Left cardiac atrium (tissue), 4 donors: ENCODE measurements at regions not wholly inside any gene's neighbourhood (a gene's known extent, or its start where the extent isn't known, plus 50 kb on each side); places are given as distances from the start of the nearest gene placed in this dataset.

Experiments used
- ATAC-seq, 2 donors: fragments of 200-7000 bp; cut with Tn5 transposase; one replicate each; pipeline ENCODE4 v1.9.1; 2020; ENCODE audit warnings: mild to moderate bottlenecking in 2 of 2, moderate library complexity in 2 of 2
- DNase-seq: peaks from one replicate; pipeline ENCODE4 v3.0.0-alpha.2; 2020
- intact Hi-C, 2 donors: fragments of 100-400 bp; cut with DNase I; formaldehyde crosslinking; loops; one replicate each; pipeline versions ENCODE4 v1.14.1 to v1.15.1; 2022 to 2023
- donor health status: DM: no; HTN: yes; CAD: no.
- donor health status: DM: no; HTN: yes; CAD: no; lungs with severe emphysema.
- donor health status: DM: yes; HTN: yes; CAD: no.
- donor health status: Dilated cardiomyopathy.

DNA sequence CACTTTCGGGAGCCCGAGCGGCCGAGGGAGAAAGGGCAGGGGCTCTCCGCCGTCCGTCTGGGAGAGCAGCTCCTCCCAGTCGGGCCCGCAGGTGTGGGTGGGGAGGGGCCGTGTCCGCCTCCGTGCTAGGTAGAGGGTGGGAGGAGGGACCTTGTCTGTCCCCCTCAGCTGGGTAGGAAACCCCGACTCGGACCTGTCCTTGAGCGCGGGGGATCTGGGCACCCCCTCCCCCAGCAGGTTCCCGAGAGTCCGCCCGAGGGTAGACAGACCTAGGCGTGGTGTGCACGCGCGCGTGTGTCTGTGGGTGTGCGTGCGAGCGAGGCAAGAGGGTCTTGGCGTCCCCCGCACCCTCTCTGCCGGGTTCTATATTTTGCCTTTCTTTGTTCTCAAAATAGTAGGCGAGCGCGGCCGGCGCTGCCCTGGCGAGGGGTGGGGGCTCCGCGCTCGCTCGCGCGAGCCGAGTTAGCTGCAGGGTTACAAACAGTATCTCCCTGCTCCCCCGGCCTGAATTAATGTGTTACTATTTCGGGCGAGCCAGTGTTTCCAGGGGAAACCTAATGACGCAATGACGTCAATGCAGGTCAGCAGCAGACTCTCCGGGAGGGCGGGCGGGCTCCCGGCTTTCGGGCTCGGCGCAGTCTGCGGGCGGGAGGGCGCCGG, 73.9 kb upstream of the LEP start:
- intact Hi-C loops = no loop called here
- ATAC-seq = peak; percentile 59 to 65
- no peak for DNase-seq

DNA sequence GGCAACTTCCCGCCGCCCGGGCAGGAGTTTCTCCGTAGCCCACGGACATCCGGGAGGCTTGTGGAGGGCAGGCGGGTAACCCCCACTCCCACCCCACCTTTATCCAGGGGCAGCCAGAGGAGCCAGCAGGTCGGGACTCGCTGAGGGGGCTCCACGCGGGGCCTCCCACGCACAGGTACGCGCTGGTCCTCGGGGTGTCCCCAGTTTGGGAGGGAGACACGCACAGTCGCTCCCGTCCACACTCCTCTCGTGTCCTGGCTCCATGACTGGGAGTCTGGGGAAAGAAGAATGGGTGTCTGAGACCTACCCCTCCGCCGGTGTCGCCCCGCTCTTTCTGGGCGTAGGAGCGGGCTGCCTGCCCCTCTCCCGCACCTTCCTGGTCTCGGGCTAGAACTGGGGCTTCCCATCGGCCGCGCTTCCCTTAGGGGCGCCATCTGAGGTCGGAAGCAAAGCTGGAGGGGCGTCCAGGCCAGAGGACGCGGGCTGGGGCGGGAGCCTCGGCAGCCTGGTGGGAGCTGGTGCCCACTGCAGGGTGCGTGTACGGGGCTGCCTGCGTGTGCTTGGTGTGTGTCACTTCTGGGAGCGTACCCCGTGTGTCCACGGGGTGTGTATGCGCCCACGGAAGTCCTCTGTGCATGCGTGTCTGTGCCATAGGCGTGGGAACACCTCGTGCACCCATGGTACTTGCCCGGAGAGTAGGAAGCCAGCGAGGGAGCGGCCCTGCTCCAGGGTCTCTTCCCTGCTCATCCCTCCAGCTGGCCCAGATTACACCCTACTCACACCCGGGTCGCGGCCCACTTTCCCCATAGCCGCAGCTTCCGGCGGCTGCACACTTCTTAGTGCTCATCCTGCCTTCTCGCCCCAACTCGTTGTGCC, 73.0 kb upstream of the LEP start:
- ATAC-seq = peak in 1 of 2 donors; percentile 4
- DNase-seq = no peak
- intact Hi-C loops = no loop called here

DNA sequence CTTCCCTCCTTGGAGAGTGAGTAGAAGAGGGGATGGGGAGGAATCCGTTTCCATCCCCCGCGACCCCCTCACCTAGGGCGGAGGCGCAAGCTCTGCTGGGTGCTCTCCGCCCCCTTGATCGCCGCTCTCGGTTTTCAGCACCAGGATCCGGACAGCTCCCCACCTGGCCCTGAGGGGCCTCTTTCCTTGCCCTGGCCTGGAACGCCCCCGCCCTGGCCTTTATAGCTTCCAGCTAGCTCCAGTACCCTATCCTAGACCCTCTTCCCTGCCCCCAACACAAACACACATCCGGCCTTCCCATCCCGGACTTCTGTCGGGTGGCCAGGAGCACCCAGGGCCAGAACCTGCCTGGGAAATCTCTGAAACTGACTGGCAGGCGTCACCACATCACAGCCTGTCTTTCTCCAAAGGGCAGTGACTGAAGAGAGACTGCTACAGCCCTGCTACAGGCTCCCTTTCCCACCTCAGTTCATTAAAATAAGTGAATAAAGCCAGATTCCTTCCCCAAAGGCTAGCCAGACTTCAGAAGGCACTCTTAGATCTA, 72.3 kb upstream of the LEP start:
- peak; percentile 33 to 63 for ATAC-seq
- intact Hi-C loops = no loop called here
- peak; percentile 37 for DNase-seq

DNA sequence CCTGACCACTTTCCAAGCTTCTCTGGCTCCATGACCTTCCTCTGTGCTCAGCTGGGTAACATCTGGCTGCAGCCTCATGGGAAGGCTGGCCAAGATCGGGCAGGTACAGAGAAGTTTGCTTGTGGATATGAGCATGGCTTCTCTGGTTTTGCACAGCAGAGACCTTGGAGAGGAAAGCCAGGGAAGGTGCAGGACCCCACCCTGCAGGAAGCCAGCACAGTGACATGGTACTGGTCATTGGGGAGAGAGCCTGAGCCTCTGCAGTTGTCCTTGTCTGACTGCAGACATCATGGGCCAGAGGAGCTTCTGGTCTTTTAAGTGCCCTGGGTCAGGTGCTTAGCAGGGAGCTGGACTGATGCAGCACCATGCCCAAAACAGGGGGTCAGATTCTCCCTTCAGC, 70.6 kb upstream of the LEP start:
- ATAC-seq (no peak), DNase-seq (no peak)
- intact Hi-C loops = no loop called here

DNA sequence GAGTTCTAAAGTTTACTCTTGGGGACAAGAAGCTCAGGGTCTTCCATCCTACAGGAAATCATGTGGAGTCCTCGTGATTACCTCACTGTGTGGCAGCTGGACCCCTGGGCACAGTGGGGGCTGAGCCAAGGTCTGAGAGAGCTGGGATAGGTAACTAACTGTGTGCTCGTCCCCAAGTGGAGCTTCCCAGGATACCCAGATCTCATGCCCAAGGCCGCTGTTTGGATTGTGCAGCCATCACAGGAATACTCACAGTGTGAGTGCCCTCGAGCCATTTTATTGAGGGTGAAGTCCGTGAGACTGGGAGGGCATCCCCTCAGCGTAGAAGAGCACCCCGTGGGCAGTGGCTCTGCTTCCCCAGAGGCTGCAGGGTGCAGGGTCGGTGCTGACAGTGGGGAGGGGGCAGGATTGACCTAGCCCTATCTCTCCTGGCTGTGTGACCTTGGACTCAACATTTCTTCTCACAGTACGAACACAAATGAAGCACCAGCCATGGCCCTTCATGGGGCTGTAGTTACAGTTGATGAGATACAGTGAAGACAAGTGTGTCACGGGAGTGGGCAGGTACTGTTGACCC, 69.6 kb upstream of the LEP start:
- intact Hi-C loops = no loop called here
- no peak for DNase-seq
- ATAC-seq = no peak

DNA sequence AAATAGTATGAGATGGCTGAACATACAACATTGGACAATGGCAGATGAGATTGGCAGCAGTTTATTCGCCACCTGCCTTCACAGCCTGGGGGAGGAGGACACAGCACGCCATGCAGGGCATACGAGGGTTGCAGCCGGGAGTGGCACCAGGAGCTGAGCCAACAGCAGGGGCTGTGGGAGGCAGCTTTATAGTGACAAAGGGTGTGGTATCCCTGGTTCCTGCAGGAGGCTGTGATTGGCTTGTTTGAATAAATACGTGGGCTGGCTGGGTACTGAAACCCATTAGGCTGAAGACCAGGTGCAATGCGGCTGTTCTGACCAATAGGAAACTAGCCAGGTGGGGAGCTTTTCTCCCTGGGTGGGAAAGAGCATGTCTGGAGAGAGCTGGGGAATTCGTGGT, 68.9 kb upstream of the LEP start:
- no peak for ATAC-seq

DNA sequence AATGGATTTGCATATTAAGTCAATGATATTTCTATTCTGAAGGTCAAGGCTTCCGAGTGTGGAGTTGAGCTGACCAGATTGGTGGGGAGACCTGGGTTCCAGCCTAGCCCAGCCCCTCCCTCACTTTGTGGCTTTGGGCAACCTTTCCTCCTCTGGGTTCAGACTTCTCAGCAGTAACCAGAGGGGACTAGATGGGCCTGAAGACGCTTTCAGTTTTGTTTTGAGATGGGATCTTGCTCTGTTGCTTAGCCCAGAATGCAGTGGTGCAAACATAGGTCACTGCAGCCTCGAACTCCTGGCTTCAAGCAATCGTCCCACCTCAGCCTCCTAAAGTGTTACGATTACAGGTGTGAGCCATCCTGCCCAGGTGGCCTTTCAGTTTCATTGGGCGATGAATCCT, 68.1 kb upstream of the LEP start:
- DNase-seq = no peak
- intact Hi-C loops = no loop called here
- no peak for ATAC-seq

More for the DNA sequence above, 68.9 kb upstream of the LEP start:
- intact Hi-C loops = no loop called here
- DNase-seq = no peak

DNA sequence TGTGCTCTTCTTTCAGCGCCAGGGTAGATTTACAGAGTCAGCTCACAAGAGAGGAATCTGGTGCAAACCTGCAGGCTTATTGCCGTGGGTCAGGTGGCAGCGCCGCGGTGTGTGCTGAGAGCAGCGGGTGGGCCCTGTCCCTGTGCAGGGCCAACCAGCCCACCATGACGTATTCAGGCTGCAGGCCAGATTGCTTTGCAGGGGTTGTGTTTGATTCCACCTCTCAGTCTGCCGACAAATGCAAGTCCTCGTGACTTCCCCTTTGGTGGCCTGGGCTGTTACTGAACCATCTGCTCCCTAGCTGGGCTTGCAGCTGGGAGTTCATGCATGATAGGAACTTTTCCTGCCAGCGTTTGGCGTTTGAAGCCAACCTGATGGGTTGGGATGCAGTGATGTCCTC, 66.7 kb upstream of the LEP start:
- ATAC-seq (no peak), DNase-seq (no peak)
- intact Hi-C loops = no loop called here

DNA sequence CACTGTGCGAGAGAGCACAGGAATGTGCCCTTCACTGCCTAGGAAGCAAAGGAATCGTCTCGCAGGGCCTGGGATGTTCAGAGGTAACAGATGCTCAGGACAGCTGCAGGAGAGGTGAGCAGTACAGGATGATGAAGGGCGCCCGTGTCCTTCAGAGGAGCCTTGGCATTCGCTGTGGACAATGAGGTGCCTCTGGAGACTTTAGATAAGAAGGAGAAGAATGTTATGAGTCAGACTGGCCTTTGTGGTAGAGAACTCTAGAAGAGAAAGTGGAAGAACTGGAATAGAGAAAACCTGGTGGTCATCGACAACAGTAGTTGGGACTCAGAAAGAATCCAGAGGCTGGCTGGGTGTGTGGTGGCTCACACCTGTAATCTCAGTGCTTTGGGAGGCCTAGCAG, 64.4 kb upstream of the LEP start:
- ATAC-seq (no peak), DNase-seq (no peak)
- intact Hi-C loops = no loop called here

DNA sequence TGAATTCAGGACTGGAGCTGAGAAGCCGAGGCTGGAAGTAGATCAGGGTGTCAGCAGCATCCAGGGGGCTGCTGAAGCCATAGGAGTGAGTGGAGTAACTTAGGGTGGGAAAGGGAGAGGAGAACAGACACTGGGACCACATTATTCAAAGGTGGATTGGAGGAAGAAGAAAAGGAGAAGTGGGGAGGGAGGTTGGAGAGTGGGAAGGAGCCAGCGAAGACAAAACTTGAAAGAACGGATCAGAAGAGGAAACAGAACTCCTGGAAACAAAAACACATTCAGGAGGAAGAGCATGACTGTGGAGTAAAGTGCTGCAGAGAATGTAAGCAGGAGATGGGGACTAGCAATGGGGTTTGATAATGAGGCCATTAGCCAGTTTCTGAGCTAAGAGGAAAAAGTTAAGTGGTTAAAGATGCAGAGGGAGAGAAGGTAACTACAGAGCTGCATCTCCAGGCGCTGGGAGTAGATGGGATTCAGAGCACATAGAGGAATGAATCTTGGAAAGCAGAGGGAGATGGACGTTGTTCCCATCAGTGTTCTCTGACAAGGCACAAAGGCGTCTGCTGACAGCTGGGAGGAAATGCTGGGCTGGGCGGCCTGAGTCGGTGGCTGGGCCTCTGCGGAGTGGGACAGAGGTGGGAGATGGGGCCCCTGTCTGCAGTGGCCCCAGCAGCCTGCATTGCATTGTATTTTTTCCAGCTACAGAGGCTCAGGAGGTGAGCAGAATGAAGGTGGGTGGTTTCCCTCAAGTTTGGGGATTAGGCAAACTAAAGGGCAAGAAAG, 63.1 kb upstream of the LEP start:
- DNase-seq = no peak
- no peak for ATAC-seq
- intact Hi-C loops = no loop called here

DNA sequence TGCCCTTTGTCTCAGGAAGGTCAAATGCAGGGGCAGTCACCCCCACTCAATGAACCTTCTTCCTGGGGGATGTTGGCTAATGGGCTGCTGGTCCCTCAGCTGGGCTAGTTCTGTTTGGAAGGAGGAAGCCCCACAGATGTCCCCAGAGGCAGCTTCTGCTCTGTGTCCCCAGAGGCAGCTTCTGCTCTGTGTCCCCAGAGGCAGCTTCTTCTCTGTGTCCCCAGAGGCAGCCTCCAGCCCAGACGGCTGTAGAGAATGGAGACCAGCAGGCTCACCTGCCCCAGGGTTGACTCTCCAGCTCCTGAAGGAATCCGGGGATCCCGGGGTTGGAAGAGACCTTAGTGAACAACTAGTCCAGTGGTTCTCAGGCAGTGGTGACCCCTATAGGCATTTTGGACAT, 62.5 kb upstream of the LEP start:
- intact Hi-C loops = no loop called here
- ATAC-seq (no peak), DNase-seq (no peak)

DNA sequence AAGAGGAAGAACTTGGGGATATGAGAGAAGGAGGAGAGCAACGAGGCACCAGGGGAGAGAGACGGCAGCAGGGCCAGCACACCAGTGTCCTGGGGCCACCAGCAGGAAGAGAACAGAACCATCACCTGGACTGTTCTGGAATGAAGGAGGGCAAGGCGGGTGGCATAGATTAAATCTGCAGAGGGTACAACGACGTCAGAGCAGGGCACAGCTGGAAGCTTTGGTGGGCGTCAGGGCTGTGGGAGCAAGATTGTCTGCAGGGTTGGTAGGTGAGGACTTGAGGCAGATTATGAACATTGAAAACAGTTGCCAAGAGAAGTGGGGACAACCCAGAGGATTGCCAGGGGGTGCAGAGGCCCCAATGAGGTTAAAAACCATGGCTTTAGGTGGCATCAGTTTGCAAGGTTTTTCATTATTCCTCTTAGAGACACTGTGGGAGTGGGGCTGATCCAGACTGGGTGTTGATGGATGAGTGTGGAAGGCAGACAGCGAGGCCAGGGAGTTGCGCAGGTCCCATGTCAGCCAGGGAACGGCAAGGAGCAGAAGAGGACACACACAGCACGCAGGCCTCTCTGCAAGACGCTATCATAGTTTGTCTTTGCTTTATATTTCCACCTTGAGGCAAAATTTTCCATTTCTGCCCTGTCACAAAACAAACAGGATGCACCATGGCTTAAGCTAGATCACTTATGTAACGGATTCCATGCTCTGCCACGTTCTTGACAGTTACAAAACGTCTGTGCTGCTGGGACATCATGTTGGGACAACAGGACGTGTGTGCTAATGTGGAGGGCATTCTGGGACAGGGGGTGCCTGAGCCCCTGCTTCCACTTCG, 52.5 kb upstream of the LEP start:
- ATAC-seq = no peak
- intact Hi-C loops = no loop called here
- no peak for DNase-seq

DNA sequence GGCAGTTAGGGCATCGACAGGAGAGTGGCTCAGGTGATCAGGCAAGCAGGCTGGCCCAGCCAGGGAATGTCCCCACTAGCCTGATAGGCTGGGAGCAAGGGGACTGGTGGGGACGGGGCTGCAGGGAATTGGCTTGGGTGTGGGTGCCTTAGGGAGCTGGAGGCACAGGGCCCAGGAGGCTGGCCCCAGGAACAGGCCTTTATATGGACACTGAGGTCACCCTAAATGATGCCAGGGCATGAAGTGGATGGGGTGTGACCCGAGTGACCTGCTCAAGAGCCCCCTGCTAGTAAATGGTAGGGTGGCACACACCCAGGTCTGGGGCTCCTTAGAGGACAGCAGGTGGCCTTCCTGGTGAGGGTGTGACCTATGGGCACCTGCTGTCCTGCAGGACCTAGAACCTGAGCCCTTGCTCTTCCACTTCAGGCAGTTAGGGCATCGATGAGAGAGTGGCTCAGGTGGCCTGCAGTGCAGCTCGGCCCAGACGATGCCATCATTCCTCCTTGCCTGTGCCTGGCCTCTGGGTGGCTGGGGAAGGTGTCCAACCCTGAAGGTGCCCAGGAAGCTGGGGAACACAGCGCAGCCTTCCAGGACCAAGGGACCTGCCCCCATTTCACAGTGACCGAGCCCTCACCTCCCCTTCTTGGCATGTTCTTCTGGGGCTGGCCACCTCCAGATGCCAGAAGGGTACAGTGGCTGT, 51.7 kb upstream of the LEP start:
- intact Hi-C loops = no loop called here
- no peak for DNase-seq
- no peak for ATAC-seq

DNA sequence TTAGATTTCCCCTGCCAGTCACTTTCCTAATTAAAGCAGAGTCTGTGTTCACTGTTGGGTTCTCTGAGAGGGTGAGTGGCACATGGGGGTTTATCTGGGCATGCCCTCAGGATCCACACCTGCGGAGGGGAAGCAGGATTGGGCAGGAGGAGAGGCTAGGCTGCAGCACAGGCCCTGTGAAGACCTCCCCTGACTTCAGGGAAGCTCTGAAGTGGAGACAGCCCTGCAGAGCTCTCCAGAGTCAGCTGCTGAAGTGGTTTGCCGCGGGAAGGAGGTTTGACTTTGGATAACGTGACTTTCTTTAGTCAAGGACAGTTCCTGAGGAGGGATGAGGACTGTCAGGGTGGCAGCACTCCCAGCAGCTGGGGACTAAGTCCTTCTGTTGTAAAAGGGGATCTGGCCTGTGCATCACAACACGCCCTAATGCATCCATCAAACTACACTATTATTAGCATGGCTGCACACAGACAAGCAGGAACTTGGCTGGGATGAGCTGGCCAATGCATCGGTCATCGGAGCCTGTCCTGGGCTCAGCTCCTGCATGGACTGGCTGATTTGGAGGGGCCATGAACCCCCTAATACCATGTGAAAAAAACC, 50.9 kb upstream of the LEP start:
- ATAC-seq = peak in 1 of 2 donors; percentile 23
- intact Hi-C loops = no loop called here
- DNase-seq = no peak

DNA sequence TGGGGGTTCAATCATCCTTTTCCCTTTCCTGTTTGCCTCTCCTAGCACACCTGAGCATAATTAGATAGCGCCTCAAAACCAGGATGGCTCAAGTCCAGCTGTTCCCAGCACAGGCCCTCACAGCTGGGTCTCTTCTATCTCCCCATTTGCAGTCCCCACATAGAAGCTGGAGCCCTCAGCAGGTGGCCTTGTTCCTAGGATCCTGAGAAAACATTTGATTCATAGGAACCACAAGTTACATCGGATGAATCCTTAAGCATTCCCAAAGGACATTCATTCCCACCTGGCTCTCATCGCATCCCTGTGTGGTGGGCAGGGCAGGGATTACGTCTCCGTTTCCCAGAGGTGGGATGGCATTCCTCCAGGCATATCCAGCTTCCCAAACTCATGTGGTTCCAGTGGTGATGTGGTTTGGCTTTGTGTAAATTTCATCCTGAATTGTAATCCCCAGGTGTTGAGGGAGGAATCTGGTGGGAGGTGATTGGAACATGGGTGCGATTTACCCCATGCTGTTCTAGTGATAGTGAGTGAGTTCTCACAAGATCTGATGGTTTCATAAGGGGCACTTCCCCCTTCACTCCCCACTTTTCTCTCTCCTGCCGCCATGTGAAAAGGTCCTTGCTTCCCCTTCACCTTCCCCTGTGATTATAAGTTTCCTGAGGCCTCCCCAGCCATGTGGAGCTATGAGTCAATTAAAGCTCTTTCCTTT, 49.8 kb upstream of the LEP start:
- DNase-seq = no peak
- intact Hi-C loops = no loop called here
- no peak for ATAC-seq
